ENCODE measurements at regions not wholly inside any gene's neighbourhood (a gene's known extent, or its start where the extent isn't known, plus 50 kb on each side); places are given as distances from the start of the nearest gene placed in this dataset.

DNA sequence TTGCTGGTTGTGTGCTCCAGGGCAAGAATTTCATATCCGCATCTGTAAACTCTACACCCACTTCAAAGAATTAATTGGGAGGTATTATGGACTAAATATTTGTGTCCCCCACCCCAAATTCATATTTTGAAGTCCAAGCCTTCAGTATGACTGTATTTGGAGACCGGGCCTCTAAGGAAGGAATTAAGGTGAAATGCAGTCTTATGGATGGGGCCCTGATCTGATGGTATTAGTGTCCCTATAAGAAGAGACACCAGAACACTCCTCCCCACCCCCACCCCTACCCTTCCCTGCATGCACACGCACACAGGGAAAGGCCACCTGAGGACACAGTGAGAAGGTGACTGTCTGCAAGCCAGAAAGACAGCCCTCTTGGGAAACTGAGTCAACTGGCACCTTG is 332.4 kb downstream of the RPS6KC1 start:
- Histone ChIP-seq H3K9me3 (ENCODE audit: low read length) (no peaks in the 10 kb centered on the region), H3K4me3 (ENCODE audit: low read length) (no peak overlapping the region), H2AFZ (ENCODE audit: low read depth, low read length) (no peak overlapping the region), H3K36me3 (ENCODE audit: insufficient read depth, low read length) (no peaks in the 10 kb centered on the region), H3K4me1 (ENCODE audit: insufficient read depth, low read length) (no peaks in the 10 kb centered on the region), H3K27me3 (ENCODE audit: insufficient read depth, low read length) (no peaks in the 10 kb centered on the region)

DNA sequence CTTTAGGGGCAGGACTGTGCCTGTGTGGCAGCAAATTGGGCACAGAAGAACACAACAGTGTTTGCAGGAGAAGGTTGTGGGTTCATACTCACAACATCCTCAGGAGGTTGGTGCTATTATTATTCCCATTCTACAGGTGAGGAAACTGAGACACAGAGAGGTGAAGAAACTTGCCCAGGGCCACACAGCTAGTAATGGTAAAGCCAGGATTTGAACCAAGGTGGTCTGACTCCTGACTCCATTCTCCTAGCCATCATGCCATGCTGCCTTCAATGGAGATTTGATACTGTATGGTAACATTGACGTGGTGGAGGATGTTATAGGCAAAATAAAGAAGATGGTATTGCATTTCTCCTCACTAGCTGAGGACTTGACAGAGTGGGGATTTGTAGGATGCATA is 334.2 kb downstream of the RPS6KC1 start:
- Histone ChIP-seq H3K4me1 (ENCODE audit: insufficient read depth, low read length) (no peaks in the 10 kb centered on the region), H3K36me3 (ENCODE audit: insufficient read depth, low read length) (no peaks in the 10 kb centered on the region), H2AFZ (ENCODE audit: low read depth, low read length) (no peak overlapping the region), H3K4me3 (ENCODE audit: low read length) (no peak overlapping the region), H3K9me3 (ENCODE audit: low read length) (no peaks in the 10 kb centered on the region), H3K27me3 (ENCODE audit: insufficient read depth, low read length) (no peaks in the 10 kb centered on the region)

DNA sequence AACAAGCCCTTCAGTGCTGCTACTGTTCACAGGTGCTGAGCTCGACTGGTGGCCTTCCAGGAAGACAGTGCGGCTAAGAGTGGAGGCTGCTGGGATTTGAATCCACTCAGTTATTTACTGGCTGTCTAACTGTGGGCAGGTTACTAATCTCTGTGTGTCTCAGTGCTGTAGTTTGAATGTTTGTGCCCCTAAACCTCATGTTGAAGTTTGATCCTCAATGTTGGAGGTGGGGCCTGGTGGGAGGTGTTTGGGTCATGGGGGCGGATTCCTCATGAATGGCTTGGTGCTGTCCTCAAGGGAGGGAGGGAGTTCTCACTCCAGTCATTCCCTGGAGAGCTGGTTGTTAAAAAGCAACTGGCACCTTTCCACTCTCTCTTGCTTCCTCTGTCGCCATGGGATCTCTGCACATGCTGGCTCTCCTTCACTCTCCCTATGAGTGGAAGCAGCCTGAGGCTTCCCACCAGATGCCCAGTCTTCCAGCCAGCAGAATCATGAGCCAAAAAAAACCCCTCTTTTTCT is 334.8 kb downstream of the RPS6KC1 start:
- no peak overlapping the region for H3K4me3 ChIP-seq (ENCODE audit: low read length)
- no peaks in the 10 kb centered on the region for H3K4me1 ChIP-seq (ENCODE audit: insufficient read depth, low read length)
- no peak overlapping the region for H2AFZ ChIP-seq (ENCODE audit: low read depth, low read length)
- no peaks in the 10 kb centered on the region for H3K27me3 ChIP-seq (ENCODE audit: insufficient read depth, low read length)
- no peaks in the 10 kb centered on the region for H3K9me3 ChIP-seq (ENCODE audit: low read length)
- no peaks in the 10 kb centered on the region for H3K36me3 ChIP-seq (ENCODE audit: insufficient read depth, low read length)

DNA sequence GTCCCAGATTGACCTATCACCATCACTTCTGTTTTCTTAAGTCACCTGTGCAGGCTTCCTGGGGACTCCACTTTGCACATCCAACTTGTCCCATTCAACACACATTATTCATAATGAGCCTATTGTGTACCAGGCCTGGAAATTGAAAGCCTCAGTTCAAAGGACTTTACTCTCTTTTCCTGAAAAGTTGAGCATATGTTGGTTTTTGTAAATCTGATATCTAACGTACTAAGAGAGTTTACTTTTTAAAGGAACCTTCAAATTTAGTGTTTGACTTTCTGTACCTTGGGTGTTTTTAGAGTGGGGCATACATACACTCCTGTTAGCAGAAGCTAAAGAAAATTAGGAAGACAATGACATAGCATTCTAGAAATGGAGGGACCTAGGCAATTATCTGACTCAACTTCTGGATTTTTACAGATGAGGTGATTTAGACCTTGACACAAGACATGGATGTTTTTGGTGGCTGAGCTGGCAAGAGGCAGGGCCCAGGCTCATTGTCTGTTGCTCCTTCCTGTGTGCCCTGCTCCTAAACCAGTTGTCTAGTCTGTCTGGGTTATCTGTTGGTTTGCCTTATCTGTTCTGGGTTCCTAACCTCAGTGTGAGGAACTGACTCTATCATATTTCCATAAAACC is 336.5 kb downstream of the RPS6KC1 start:
- Histone ChIP-seq H3K9me3 (ENCODE audit: low read length) (no peaks in the 10 kb centered on the region), H2AFZ (ENCODE audit: low read depth, low read length) (no peak overlapping the region), H3K4me3 (ENCODE audit: low read length) (no peak overlapping the region), H3K27me3 (ENCODE audit: insufficient read depth, low read length) (no peaks in the 10 kb centered on the region), H3K36me3 (ENCODE audit: insufficient read depth, low read length) (no peaks in the 10 kb centered on the region), H3K4me1 (ENCODE audit: insufficient read depth, low read length) (no peaks in the 10 kb centered on the region)

DNA sequence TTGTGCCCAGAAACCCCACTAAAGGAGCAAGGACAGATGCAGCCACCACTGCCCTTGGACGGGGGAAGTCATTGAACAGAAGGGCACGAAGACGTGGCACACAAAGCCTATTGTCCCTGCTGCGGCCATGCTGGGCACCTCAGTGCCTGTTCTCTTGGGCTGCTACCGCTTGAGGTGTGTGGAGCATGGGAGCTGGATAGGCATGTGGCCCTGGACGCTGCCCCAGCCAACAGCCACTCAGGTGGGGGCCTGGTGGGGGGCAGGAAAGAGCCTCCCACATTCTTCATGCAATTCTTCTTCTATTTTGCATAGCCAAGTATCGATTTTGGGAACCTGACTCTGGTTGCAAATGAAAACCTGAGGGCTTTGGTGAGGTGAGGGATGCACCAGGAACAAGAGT is 337.2 kb downstream of the RPS6KC1 start:
- Histone ChIP-seq H3K9me3 (ENCODE audit: low read length) (no peaks in the 10 kb centered on the region), H3K27me3 (ENCODE audit: insufficient read depth, low read length) (no peaks in the 10 kb centered on the region), H3K36me3 (ENCODE audit: insufficient read depth, low read length) (no peaks in the 10 kb centered on the region), H3K4me3 (ENCODE audit: low read length) (no peak overlapping the region), H2AFZ (ENCODE audit: low read depth, low read length) (no peak overlapping the region), H3K4me1 (ENCODE audit: insufficient read depth, low read length) (no peaks in the 10 kb centered on the region)

DNA sequence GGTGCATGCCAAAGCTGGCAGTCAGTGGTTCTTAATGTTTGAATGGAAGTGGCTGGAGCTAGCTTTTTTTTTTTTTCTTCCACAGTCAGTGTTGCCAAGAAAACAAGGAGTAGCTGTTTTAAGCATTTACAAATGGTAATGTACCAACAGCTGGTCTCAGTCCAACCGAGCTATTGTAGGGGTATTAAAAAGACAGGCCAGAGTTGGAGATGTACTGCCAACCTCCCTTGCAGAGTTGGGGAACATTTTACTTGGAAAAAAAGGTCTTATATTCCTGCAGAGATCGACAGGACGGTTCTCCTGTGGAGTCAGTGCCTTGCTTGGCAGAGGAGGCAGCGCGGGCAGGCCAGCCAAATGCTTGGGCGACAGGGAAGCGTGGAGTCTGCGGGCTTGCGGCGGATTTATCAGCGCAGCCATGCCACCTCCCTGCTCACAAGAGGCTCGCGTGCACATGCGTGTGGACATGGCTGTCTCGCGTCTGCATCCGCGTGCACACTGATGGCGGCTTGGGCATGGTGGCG is 338.1 kb downstream of the RPS6KC1 start:
- Histone ChIP-seq H3K9me3 (ENCODE audit: low read length) (no peaks in the 10 kb centered on the region), H3K27me3 (ENCODE audit: insufficient read depth, low read length) (no peaks in the 10 kb centered on the region), H3K4me3 (ENCODE audit: low read length) (no peak overlapping the region), H3K36me3 (ENCODE audit: insufficient read depth, low read length) (no peaks in the 10 kb centered on the region), H2AFZ (ENCODE audit: low read depth, low read length) (no peak overlapping the region), H3K4me1 (ENCODE audit: insufficient read depth, low read length) (no peaks in the 10 kb centered on the region)

DNA sequence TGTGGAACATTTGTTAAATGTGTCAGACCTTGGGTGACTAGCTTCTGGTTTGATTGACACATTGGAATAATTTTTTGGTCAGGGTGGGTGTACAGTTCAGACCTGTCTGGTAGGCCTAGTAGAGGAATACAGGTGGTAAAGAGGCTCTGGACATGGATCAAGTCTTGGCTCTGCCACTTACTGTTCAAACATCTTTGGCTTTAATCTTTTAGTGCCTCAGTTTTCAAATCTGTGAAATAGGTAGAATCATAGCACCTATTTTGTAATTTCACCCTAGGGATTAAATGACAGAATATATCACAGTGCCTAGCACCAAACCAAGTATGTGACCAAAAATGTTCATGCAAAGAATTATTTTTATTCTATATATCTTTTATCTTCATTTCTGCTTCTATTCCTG is 340.4 kb downstream of the RPS6KC1 start:
- Histone ChIP-seq H3K4me1 (ENCODE audit: insufficient read depth, low read length) (no peaks in the 10 kb centered on the region), H3K36me3 (ENCODE audit: insufficient read depth, low read length) (no peaks in the 10 kb centered on the region), H2AFZ (ENCODE audit: low read depth, low read length) (no peak overlapping the region), H3K4me3 (ENCODE audit: low read length) (no peak overlapping the region), H3K9me3 (ENCODE audit: low read length) (no peaks in the 10 kb centered on the region), H3K27me3 (ENCODE audit: insufficient read depth, low read length) (no peaks in the 10 kb centered on the region)

DNA sequence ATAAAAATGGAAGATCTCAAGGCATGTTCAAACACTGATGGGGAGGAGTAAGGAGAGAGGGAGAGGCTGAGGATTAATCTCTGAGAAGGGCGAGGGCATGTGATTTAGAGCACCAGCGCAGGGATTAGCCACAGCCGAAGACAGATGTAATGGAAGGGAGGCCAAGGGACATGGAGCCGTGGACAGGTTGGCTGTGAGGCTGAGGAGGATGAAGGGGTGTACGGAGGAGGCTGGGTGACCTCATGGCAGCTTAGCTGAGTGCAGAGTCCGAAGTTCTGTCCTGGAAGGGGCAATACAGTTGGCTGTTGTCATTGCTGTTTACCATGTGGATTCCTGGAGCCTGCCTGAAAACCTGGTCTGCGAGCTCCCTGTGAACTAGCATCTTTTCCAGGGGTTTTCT is 342.8 kb downstream of the RPS6KC1 start:
- Histone ChIP-seq H3K36me3 (ENCODE audit: insufficient read depth, low read length) (no peaks in the 10 kb centered on the region), H3K27me3 (ENCODE audit: insufficient read depth, low read length) (no peaks in the 10 kb centered on the region), H3K4me1 (ENCODE audit: insufficient read depth, low read length) (no peaks in the 10 kb centered on the region), H3K9me3 (ENCODE audit: low read length) (no peaks in the 10 kb centered on the region), H3K4me3 (ENCODE audit: low read length) (no peak overlapping the region), H2AFZ (ENCODE audit: low read depth, low read length) (no peak overlapping the region)

DNA sequence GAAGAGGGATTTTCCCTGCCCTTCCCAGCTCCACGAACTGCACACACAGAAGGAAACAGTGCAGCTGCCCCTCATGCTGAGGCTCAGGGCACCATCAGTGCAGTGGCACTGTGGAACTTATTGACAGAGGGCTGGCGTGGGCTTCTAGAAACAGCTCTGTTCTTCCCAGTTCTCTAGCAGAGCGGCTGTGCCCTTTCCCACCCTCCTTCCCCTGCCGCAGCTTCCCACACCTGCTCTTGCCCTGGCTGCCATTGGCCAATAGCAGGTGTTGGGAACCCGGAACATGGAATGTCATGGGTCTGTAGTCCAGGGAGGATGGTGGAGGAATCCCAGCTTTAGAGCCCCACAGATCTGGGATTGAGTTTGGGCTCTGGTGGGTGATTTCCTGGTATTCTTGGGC is 343.8 kb downstream of the RPS6KC1 start:
- H3K36me3 ChIP-seq (ENCODE audit: insufficient read depth, low read length): no peaks in the 10 kb centered on the region
- no peaks in the 10 kb centered on the region for H3K27me3 ChIP-seq (ENCODE audit: insufficient read depth, low read length)
- no peaks in the 10 kb centered on the region for H3K9me3 ChIP-seq (ENCODE audit: low read length)
- H3K4me3 ChIP-seq (ENCODE audit: low read length): no peak overlapping the region
- H2AFZ ChIP-seq (ENCODE audit: low read depth, low read length): no peak overlapping the region
- peaks cover 6% of the 10 kb centered on the region for H3K4me1 ChIP-seq (ENCODE audit: insufficient read depth, low read length)

DNA sequence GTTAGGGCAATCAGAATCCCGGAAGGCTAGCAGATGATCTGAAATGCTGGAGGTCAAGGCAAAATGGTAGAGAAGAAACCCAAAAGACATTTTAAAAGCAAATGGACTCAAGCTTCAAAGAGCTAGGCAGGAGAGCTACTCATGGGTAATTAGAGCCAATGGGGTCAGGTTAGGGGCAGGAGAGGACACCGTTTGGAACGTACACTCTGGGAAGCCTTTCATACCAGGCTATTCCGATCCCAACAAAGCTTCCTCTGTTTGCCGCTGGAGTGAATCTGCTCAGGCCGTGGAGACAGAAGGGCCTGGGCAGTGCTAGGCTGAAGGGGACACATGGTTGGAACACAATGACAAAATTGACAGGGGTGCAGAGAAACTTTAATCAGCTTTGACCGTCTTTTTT is 346.6 kb downstream of the RPS6KC1 start:
- Histone ChIP-seq H2AFZ (ENCODE audit: low read depth, low read length) (no peak overlapping the region), H3K4me3 (ENCODE audit: low read length) (no peak overlapping the region), H3K9me3 (ENCODE audit: low read length) (no peaks in the 10 kb centered on the region), H3K27me3 (ENCODE audit: insufficient read depth, low read length) (no peaks in the 10 kb centered on the region), H3K36me3 (ENCODE audit: insufficient read depth, low read length) (no peaks in the 10 kb centered on the region), H3K4me1 (ENCODE audit: insufficient read depth, low read length) (peaks cover 9% of the 10 kb centered on the region)

DNA sequence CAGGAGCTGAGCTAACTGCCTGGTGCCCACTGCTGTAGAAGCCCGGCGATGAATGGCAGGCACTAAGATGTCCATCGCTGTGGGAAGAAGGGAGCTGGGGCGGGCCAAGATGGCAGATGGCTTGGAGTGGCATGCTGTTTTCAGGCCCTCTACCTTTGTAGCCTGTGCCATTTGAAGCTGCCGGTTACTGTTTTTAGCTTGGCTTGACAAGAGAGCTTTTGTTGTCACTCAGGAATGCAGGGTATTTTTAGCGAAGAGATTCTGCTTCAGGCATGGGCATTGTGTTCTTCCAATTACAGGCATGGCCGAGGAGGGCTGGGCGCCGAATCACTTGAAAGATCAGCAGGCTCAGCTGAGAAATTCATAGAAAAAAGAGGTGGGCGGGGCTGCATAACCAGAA is 348.7 kb downstream of the RPS6KC1 start:
- H3K9me3 ChIP-seq (ENCODE audit: low read length): no peaks in the 10 kb centered on the region
- H3K4me1 ChIP-seq (ENCODE audit: insufficient read depth, low read length): peaks cover 9% of the 10 kb centered on the region
- H3K4me3 ChIP-seq (ENCODE audit: low read length): no peak overlapping the region
- H3K36me3 ChIP-seq (ENCODE audit: insufficient read depth, low read length): no peaks in the 10 kb centered on the region
- no peak overlapping the region for H2AFZ ChIP-seq (ENCODE audit: low read depth, low read length)
- H3K27me3 ChIP-seq (ENCODE audit: insufficient read depth, low read length): no peaks in the 10 kb centered on the region

DNA sequence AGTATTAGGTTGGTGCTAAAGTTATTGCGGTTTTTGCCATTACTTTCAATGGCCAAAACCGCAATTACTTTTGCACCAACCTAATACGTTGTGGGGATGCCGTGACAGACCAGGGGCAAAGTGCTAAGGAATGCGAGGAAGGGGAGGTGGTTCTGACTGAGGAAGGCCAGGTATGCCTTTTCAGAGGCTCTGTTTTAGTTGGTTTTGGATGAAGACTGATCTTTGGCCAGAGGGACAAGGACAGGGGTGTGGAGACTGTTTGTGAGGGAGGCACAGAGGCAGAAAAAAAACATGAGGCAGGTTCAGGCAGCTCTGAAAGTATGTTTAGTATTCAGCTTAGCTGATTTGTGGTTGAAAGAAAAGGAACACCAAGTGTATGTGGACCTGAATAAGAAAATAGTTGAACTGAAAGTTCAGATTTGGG is 358.2 kb downstream of the RPS6KC1 start:
- H2AFZ ChIP-seq (ENCODE audit: low read depth, low read length): no peak overlapping the region
- H3K9me3 ChIP-seq (ENCODE audit: low read length): no peaks in the 10 kb centered on the region
- no peaks in the 10 kb centered on the region for H3K4me1 ChIP-seq (ENCODE audit: insufficient read depth, low read length)
- H3K27me3 ChIP-seq (ENCODE audit: insufficient read depth, low read length): no peaks in the 10 kb centered on the region
- no peak overlapping the region for H3K4me3 ChIP-seq (ENCODE audit: low read length)
- H3K36me3 ChIP-seq (ENCODE audit: insufficient read depth, low read length): no peaks in the 10 kb centered on the region

DNA sequence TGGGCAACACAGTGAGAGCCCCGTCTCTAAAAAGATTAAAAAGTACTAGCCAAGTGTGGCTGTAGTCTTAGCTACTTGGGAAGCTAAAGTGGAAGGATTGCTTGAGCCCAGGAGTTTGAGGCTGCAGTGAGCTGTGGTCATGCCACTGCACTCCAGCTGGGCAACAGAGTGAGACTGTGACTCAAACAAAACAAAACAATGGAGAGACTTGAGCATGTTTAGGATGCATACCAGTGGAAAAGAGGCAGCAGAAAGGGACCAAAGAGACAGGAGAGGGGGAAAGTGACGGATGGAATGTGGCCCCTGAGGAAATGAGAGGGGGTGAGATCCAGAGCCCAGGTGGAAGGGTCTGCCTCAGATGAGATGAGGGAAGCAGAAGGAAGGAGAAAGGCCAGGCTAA is 358.9 kb downstream of the RPS6KC1 start:
- no peaks in the 10 kb centered on the region for H3K27me3 ChIP-seq (ENCODE audit: insufficient read depth, low read length)
- no peaks in the 10 kb centered on the region for H3K4me1 ChIP-seq (ENCODE audit: insufficient read depth, low read length)
- H3K4me3 ChIP-seq (ENCODE audit: low read length): no peak overlapping the region
- no peak overlapping the region for H2AFZ ChIP-seq (ENCODE audit: low read depth, low read length)
- no peaks in the 10 kb centered on the region for H3K36me3 ChIP-seq (ENCODE audit: insufficient read depth, low read length)
- H3K9me3 ChIP-seq (ENCODE audit: low read length): no peaks in the 10 kb centered on the region

DNA sequence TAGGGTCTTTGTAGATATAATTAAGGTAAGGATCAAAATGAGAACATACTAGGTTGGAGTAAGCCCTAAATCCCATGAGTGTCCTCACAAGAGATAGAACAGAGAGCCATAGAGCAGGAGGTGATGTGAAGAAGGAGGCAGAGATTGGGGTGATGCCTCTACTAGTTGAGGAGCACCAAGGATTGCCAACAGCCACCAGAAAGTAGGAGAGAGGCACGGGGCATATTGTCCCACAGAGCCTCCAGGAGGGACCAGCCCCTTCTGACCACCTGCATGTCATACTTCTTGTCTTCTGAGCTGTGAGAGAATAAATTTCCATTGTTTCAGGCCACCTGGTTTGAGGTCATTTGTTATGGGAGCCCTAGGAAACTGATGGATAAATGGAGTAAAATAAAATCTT is 363.3 kb downstream of the RPS6KC1 start:
- Histone ChIP-seq H3K27me3 (ENCODE audit: insufficient read depth, low read length) (no peaks in the 10 kb centered on the region), H3K4me3 (ENCODE audit: low read length) (no peak overlapping the region), H3K9me3 (ENCODE audit: low read length) (no peaks in the 10 kb centered on the region), H3K4me1 (ENCODE audit: insufficient read depth, low read length) (no peaks in the 10 kb centered on the region), H3K36me3 (ENCODE audit: insufficient read depth, low read length) (no peaks in the 10 kb centered on the region), H2AFZ (ENCODE audit: low read depth, low read length) (no peak overlapping the region)

Data from neuron (in vitro differentiated cells).